ENCODE measurements at regions not wholly inside any gene's neighbourhood (a gene's known extent, or its start where the extent isn't known, plus 50 kb on each side); places are given as distances from the start of the nearest gene placed in this dataset.

GRCh38 chr9:88274078-88274477, 114.2 kb upstream of the SPIN1 start:
- H3K27me3 ChIP-seq, result no peaks in the 10 kb centered on the region
- no peaks in the 10 kb centered on the region for H3K9me3 ChIP-seq
- H3K27ac ChIP-seq, result no peak overlapping the region
- H3K4me3 ChIP-seq (ENCODE audit: low read depth in 1 of 2, low read length in 1 of 2), result no peak overlapping the region
- no peaks in the 10 kb centered on the region for H3K36me3 ChIP-seq
- H3K4me1 ChIP-seq (ENCODE audit: control insufficient read depth in 1 of 2, insufficient read depth in 1 of 2, low read depth in 1 of 2, low read length in 1 of 2), result no peaks in the 10 kb centered on the region
- no peak for TF ChIP-seq CTCF (IDR thresholded peaks at IDR 0.05)

GRCh38 chr9:88272986-88273385, 115.3 kb upstream of the SPIN1 start:
- Histone ChIP-seq H3K4me3 (ENCODE audit: low read depth in 1 of 2, low read length in 1 of 2) (no peak overlapping the region), H3K27me3 (no peaks in the 10 kb centered on the region), H3K27ac (no peak overlapping the region), H3K9me3 (no peaks in the 10 kb centered on the region), H3K36me3 (no peaks in the 10 kb centered on the region), H3K4me1 (ENCODE audit: control insufficient read depth in 1 of 2, insufficient read depth in 1 of 2, low read depth in 1 of 2, low read length in 1 of 2) (no peaks in the 10 kb centered on the region)
- no peak for TF ChIP-seq CTCF (IDR thresholded peaks at IDR 0.05)

GRCh38 chr9:88270413-88270812, 117.8 kb upstream of the SPIN1 start:
- H3K4me1 ChIP-seq (ENCODE audit: control insufficient read depth in 1 of 2, insufficient read depth in 1 of 2, low read depth in 1 of 2, low read length in 1 of 2), result no peaks in the 10 kb centered on the region
- no peaks in the 10 kb centered on the region for H3K36me3 ChIP-seq
- H3K27me3 ChIP-seq, result no peaks in the 10 kb centered on the region
- no peak overlapping the region for H3K27ac ChIP-seq
- no peak overlapping the region for H3K4me3 ChIP-seq (ENCODE audit: low read depth in 1 of 2, low read length in 1 of 2)
- TF ChIP-seq CTCF (IDR thresholded peaks at IDR 0.05), result no peak
- no peaks in the 10 kb centered on the region for H3K9me3 ChIP-seq

GRCh38 chr9:88268886-88269285, 119.4 kb upstream of the SPIN1 start:
- TF ChIP-seq CTCF (IDR thresholded peaks at IDR 0.05), result no peak
- no peak overlapping the region for H3K27ac ChIP-seq

GRCh38 chr9:88267283-88267682, 121.0 kb upstream of the SPIN1 start:
- H3K27me3 ChIP-seq, result no peaks in the 10 kb centered on the region
- H3K4me1 ChIP-seq (ENCODE audit: control insufficient read depth in 1 of 2, insufficient read depth in 1 of 2, low read depth in 1 of 2, low read length in 1 of 2), result no peaks in the 10 kb centered on the region
- no peaks in the 10 kb centered on the region for H3K36me3 ChIP-seq
- no peak overlapping the region for H3K27ac ChIP-seq
- TF ChIP-seq CTCF (IDR thresholded peaks at IDR 0.05), result no peak
- H3K9me3 ChIP-seq, result no peaks in the 10 kb centered on the region
- no peak overlapping the region for H3K4me3 ChIP-seq (ENCODE audit: low read depth in 1 of 2, low read length in 1 of 2)

More at GRCh38 chr9:88268886-88269285, 119.4 kb upstream of the SPIN1 start:
- H3K9me3 ChIP-seq, result no peaks in the 10 kb centered on the region
- H3K4me1 ChIP-seq (ENCODE audit: control insufficient read depth in 1 of 2, insufficient read depth in 1 of 2, low read depth in 1 of 2, low read length in 1 of 2), result no peaks in the 10 kb centered on the region
- H3K36me3 ChIP-seq, result no peaks in the 10 kb centered on the region
- H3K27me3 ChIP-seq, result no peaks in the 10 kb centered on the region
- no peak overlapping the region for H3K4me3 ChIP-seq (ENCODE audit: low read depth in 1 of 2, low read length in 1 of 2)

- no peaks in the 10 kb centered on the region for H3K27me3 ChIP-seq
- no peak overlapping the region for H3K27ac ChIP-seq
- H3K9me3 ChIP-seq, result no peaks in the 10 kb centered on the region
- TF ChIP-seq CTCF (IDR thresholded peaks at IDR 0.05), result no peak
- H3K36me3 ChIP-seq, result no peaks in the 10 kb centered on the region
- no peaks in the 10 kb centered on the region for H3K4me1 ChIP-seq (ENCODE audit: control insufficient read depth in 1 of 2, insufficient read depth in 1 of 2, low read depth in 1 of 2, low read length in 1 of 2)
- H3K4me3 ChIP-seq (ENCODE audit: low read depth in 1 of 2, low read length in 1 of 2), result no peak overlapping the region
Measured at GRCh38 chr9:88266416-88266815, 121.8 kb upstream of the SPIN1 start.
